HG03064 (cell line): ENCODE measurements at regions not wholly inside any gene's neighbourhood (a gene's known extent, or its start where the extent isn't known, plus 50 kb on each side); places are given as distances from the start of the nearest gene placed in this dataset.

Source experiments
- ATAC-seq: cut with Tn5 transposase; IDR thresholded peaks from one replicate; pipeline ENCODE4 v1.9.1; 2021; ENCODE audit warnings: low read depth; ENCODE audit not compliant: unreplicated experiment

GRCh38 chr4:108529102-108529501 is 91.3 kb upstream of the RPL34 start:
- no peak for ATAC-seq

GRCh38 chr4:108527723-108528122 is 92.7 kb upstream of the RPL34 start:
- ATAC-seq = no peak

- ATAC-seq = no peak
Measured at GRCh38 chr4:108520807-108521206, 99.6 kb upstream of the RPL34 start.

GRCh38 chr4:108519911-108520601 is 100.3 kb upstream of the RPL34 start:
- ATAC-seq = no peak

GRCh38 chr4:108519208-108519833 is 101.1 kb upstream of the RPL34 start:
- no peak for ATAC-seq

- no peak for ATAC-seq
Measured at GRCh38 chr4:108512615-108513505, 107.5 kb upstream of the RPL34 start.

- ATAC-seq = no peak
Measured at GRCh38 chr4:108511618-108512017, 108.8 kb upstream of the RPL34 start.

GRCh38 chr4:108502356-108502755 is 118.0 kb upstream of the RPL34 start:
- no peak for ATAC-seq

GRCh38 chr4:108498925-108499324 is 121.5 kb upstream of the RPL34 start:
- ATAC-seq = no peak

- ATAC-seq = no peak
Measured at GRCh38 chr4:108493596-108493931, 126.8 kb upstream of the RPL34 start.

- ATAC-seq = no peak
Measured at GRCh38 chr4:108492816-108493595, 127.4 kb upstream of the RPL34 start.

GRCh38 chr4:108488865-108489264 is 131.5 kb upstream of the RPL34 start:
- no peak for ATAC-seq

GRCh38 chr4:108486046-108486445 is 134.3 kb upstream of the RPL34 start:
- ATAC-seq = no peak

GRCh38 chr4:108484187-108484586 is 136.2 kb upstream of the RPL34 start:
- no peak for ATAC-seq

GRCh38 chr4:108483650-108484049 is 136.7 kb upstream of the RPL34 start:
- ATAC-seq = no peak

- ATAC-seq = no peak
Measured at GRCh38 chr4:108483079-108483478, 137.3 kb upstream of the RPL34 start.

GRCh38 chr4:108480881-108481280 is 139.5 kb upstream of the RPL34 start:
- no peak for ATAC-seq

- ATAC-seq = no peak
Measured at GRCh38 chr4:108477527-108478108, 142.8 kb upstream of the RPL34 start.

GRCh38 chr4:108473163-108473720 is 147.1 kb upstream of the RPL34 start:
- ATAC-seq = no peak
